ENCODE measurements at regions not wholly inside any gene's neighbourhood (a gene's known extent, or its start where the extent isn't known, plus 50 kb on each side); places are given as distances from the start of the nearest gene placed in this dataset.

DNA sequence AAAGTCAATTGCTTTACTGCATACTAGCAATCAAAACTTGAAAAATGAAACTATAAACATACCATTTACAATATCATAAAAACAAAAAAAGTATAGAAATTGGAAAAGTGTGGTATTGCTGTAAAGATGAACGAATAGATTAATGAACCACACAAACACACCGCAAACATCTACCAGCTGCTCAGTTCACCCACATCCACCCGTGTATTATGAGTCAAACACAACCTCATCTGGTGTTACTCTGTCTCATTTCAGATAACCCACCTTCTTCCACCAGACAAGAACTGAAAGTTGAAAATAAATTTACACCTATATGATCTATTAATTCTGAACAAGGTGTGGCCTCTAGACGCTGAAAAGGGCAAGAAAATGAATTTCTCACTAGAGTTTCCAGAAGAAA is 53.3 kb downstream of the BLID start:
- TF ChIP-seq, protein P1, sequence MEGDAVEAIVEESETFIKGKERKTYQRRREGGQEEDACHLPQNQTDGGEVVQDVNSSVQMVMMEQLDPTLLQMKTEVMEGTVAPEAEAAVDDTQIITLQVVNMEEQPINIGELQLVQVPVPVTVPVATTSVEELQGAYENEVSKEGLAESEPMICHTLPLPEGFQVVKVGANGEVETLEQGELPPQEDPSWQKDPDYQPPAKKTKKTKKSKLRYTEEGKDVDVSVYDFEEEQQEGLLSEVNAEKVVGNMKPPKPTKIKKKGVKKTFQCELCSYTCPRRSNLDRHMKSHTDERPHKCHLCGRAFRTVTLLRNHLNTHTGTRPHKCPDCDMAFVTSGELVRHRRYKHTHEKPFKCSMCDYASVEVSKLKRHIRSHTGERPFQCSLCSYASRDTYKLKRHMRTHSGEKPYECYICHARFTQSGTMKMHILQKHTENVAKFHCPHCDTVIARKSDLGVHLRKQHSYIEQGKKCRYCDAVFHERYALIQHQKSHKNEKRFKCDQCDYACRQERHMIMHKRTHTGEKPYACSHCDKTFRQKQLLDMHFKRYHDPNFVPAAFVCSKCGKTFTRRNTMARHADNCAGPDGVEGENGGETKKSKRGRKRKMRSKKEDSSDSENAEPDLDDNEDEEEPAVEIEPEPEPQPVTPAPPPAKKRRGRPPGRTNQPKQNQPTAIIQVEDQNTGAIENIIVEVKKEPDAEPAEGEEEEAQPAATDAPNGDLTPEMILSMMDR (IDR thresholded peaks at IDR 0.05; ENCODE audit: control insufficient read depth, insufficient read depth, low read depth, low read length, missing control alignments): no peak

DNA sequence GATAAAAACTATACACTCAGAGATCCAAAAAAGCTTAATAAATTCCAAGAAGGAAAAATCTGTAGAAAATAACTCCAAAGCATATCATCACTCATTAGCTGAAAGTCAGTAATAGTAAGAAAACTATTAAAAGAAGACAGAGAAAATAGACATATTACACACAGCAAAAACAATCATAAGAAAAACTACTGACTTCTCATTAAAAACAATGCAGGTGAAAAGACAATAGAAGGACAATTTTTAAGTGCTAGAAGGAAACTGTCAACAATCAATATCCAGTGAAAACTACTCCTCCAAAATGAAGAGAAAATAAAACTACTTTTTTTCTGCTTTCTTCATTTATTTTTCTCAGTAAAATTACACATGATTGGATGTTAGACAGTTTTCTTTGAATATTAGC is 56.5 kb downstream of the BLID start:
- no peak for DNase-seq (ENCODE audit: low read depth)
- TF ChIP-seq, protein P1 (IDR thresholded peaks at IDR 0.05; ENCODE audit: control insufficient read depth, insufficient read depth, low read depth, low read length, missing control alignments): no peak
- H3K4me3 ChIP-seq (ENCODE audit: control insufficient read depth, low read depth, low read length): no peak overlapping the region

More for the DNA sequence above, 53.3 kb downstream of the BLID start:
- no peak overlapping the region for H3K4me3 ChIP-seq (ENCODE audit: control insufficient read depth, low read depth, low read length)
- no peak for DNase-seq (ENCODE audit: low read depth)

DNA sequence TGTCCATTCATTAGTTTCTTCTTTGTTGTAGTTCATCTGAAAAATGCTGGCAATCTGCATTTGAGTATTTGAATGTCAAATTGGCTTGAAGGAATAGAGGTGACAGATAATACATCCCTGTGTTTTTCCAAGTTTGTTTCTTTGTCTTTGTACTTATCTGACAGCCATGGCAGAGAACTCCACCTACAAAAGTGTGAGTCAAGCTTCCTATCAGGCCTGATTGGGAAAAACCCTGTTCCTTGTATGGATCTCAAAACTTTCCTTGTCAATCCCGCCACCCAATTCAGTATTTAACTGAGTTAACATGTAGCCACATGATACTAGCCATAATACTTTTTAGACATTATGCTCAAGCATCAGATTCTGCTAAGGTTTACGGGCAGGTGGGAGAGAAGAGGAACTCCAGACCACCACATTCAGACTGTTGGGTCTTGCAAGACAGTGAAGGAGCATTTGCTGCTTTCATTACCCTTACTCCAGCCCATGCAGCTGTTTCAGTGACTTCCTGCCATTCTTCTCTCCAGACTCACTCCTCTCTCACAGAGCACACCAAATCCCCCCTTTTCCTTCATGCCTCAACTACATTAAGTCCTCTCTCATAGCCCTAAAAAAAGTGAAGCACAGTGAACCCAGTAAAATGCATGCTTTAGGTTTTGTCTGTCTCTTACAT is 65.9 kb downstream of the BLID start:
- no peak for DNase-seq (ENCODE audit: low read depth)
- TF ChIP-seq, protein P1 (IDR thresholded peaks at IDR 0.05; ENCODE audit: control insufficient read depth, insufficient read depth, low read depth, low read length, missing control alignments): no peak
- H3K4me3 ChIP-seq (ENCODE audit: control insufficient read depth, low read depth, low read length): no peak overlapping the region

DNA sequence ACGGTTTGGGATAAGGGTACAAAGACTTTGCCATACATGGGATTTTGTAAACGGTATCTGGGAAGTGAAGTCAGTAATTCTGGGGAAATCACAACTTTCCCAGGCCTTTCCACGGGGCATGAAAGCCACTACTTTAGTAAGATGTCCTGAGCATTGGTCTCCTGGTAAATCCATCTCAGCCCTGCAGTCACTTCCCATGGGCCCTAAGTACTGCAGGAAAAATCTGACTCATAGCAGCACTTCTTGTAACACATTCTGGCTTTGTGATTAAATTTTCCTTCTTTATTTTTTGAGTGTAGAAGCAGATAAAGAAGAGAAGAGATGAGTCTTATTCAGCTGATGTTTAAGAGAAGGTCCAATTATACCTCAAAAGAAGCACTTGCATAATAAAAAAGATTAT is 67.6 kb downstream of the BLID start:
- H3K4me3 ChIP-seq (ENCODE audit: control insufficient read depth, low read depth, low read length): no peak overlapping the region
- TF ChIP-seq, protein P1 (IDR thresholded peaks at IDR 0.05; ENCODE audit: control insufficient read depth, insufficient read depth, low read depth, low read length, missing control alignments): no peak

DNA sequence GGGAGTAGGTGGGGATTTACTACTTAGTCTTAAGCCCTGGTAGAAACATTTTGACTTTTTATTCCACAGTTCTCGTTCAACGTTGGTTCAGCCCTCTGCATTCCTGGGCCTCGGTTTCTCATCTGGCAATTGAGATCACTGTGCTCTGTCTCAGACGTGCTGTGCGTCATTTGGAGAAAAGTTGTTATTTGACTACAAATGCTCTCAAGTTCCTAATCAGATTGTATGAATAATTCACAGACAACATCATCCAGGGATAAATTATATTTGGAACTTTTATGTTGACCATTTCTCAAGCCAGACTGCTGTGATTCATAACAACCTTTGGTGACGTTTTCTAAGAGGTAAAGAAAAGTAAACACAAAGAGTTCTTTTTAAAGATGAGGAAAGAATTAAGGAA is 69.2 kb downstream of the BLID start:
- no peak for DNase-seq (ENCODE audit: low read depth)
- TF ChIP-seq, protein P1 (IDR thresholded peaks at IDR 0.05; ENCODE audit: control insufficient read depth, insufficient read depth, low read depth, low read length, missing control alignments): no peak

More for the DNA sequence above, 67.6 kb downstream of the BLID start:
- DNase-seq (ENCODE audit: low read depth): no peak

DNA sequence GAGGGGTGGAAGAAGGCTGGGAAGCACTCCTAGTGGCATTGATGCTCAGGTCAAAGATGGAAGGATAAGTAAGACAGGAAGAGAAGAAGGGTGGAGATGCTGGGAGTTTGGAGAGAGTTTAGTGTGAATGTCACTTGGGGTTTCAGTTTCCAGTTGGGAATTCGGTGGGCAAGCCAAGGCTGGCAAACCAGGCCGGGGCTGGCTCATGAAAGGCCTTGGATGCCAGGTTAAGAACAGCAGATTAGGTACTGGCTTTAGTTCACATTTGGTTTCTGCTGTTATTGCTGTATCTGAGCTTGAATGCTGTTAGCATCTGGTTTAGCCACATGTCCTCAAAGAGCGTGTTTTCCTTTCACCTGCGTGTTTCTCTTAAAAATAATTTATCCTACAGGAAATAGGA is 69.6 kb downstream of the BLID start:
- H3K4me3 ChIP-seq (ENCODE audit: control insufficient read depth, low read depth, low read length): no peak overlapping the region
- no peak for DNase-seq (ENCODE audit: low read depth)
- TF ChIP-seq, protein P1 (IDR thresholded peaks at IDR 0.05; ENCODE audit: control insufficient read depth, insufficient read depth, low read depth, low read length, missing control alignments): no peak

More for the DNA sequence above, 69.2 kb downstream of the BLID start:
- no peak overlapping the region for H3K4me3 ChIP-seq (ENCODE audit: control insufficient read depth, low read depth, low read length)
